ENCODE measurements at regions not wholly inside any gene's neighbourhood (a gene's known extent, or its start where the extent isn't known, plus 50 kb on each side); places are given as distances from the start of the nearest gene placed in this dataset.

GRCh38 chr3:193837347-193837827 lies 244.4 kb downstream of the OPA1 start:
- H3K27ac ChIP-seq (ENCODE audit: low read depth, low read length) = no peak overlapping the region
- H3K4me3 ChIP-seq (ENCODE audit: low read depth, low read length) = no peak overlapping the region
- no peak overlapping the region for H4K8ac ChIP-seq (ENCODE audit: low read depth, low read length)
- no peak overlapping the region for H2BK5ac ChIP-seq (ENCODE audit: low read depth, low read length, poor library complexity)
- H3K9me3 ChIP-seq (ENCODE audit: insufficient read depth, low read depth, low read length) = no peaks in the 10 kb centered on the region
- H3K36me3 ChIP-seq (ENCODE audit: control insufficient read depth in 1 of 2, insufficient read depth in 2 of 2, low read length in 2 of 2) = no peaks in the 10 kb centered on the region
- H3K14ac ChIP-seq (ENCODE audit: low read length) = no peak overlapping the region
- no peak for DNase-seq
- H3K9ac ChIP-seq (ENCODE audit: low read length) = no peak overlapping the region
- H3K4ac ChIP-seq (ENCODE audit: low read depth, low read length) = no peak overlapping the region
- peaks cover 3 to 6% of the 10 kb centered on the region in 2 experiments for H3K4me1 ChIP-seq (ENCODE audit: control insufficient read depth in 1 of 2, insufficient read depth in 2 of 2, low read length in 2 of 2)
- H2AK5ac ChIP-seq (ENCODE audit: low read length) = no peak overlapping the region
- H4K91ac ChIP-seq (ENCODE audit: low read depth, low read length) = no peak overlapping the region
- H3K27me3 ChIP-seq (ENCODE audit: insufficient read depth, low read length) = no peaks in the 10 kb centered on the region
- no peak overlapping the region for H2BK12ac ChIP-seq (ENCODE audit: low read length)
- no peak overlapping the region for H2AFZ ChIP-seq (ENCODE audit: insufficient read depth, low read length, poor library complexity)
- no peak overlapping the region for H4K12ac ChIP-seq (ENCODE audit: low read depth, low read length)
- no peak overlapping the region for H3K18ac ChIP-seq (ENCODE audit: low read length)
- no peak overlapping the region for H2BK120ac ChIP-seq (ENCODE audit: insufficient read depth, low read length, poor library complexity)
- H3K79me1 ChIP-seq (ENCODE audit: low read length) = peaks cover 3% of the 10 kb centered on the region
- H3K79me2 ChIP-seq (ENCODE audit: control insufficient read depth, insufficient read depth, low read length, poor library complexity) = no peaks in the 10 kb centered on the region
- H3K23ac ChIP-seq (ENCODE audit: low read length) = no peak overlapping the region
- H3K4me2 ChIP-seq (ENCODE audit: low read length) = no peak overlapping the region
- no CpG with 5 or more reads among the region's 6 CpGs for WGBS (ENCODE audit: extremely low coverage, insufficient coverage, insufficient read length)

GRCh38 chr3:193840111-193840641 lies 247.2 kb downstream of the OPA1 start:
- no peaks in the 10 kb centered on the region for H3K27me3 ChIP-seq (ENCODE audit: insufficient read depth, low read length)
- no peak overlapping the region for H3K4me2 ChIP-seq (ENCODE audit: low read length)
- H3K79me2 ChIP-seq (ENCODE audit: control insufficient read depth, insufficient read depth, low read length, poor library complexity) = no peaks in the 10 kb centered on the region
- H3K4me1 ChIP-seq (ENCODE audit: control insufficient read depth in 1 of 2, insufficient read depth in 2 of 2, low read length in 2 of 2) = peaks cover 9 to 10% of the 10 kb centered on the region in 2 experiments
- H3K9ac ChIP-seq (ENCODE audit: low read length) = no peak overlapping the region
- H2AK5ac ChIP-seq (ENCODE audit: low read length) = no peak overlapping the region
- no peak overlapping the region for H3K4me3 ChIP-seq (ENCODE audit: low read depth, low read length)
- no peak overlapping the region for H4K91ac ChIP-seq (ENCODE audit: low read depth, low read length)
- H3K79me1 ChIP-seq (ENCODE audit: low read length) = peaks cover 4% of the 10 kb centered on the region
- H2AFZ ChIP-seq (ENCODE audit: insufficient read depth, low read length, poor library complexity) = no peak overlapping the region
- H3K4ac ChIP-seq (ENCODE audit: low read depth, low read length) = no peak overlapping the region
- H3K27ac ChIP-seq (ENCODE audit: low read depth, low read length) = no peak overlapping the region
- no peak overlapping the region for H2BK12ac ChIP-seq (ENCODE audit: low read length)
- no peak for DNase-seq
- H3K18ac ChIP-seq (ENCODE audit: low read length) = no peak overlapping the region
- H3K14ac ChIP-seq (ENCODE audit: low read length) = no peak overlapping the region
- H3K23ac ChIP-seq (ENCODE audit: low read length) = no peak overlapping the region
- no CpG with 5 or more reads among the region's 2 CpGs for WGBS (ENCODE audit: extremely low coverage, insufficient coverage, insufficient read length)
- no peak overlapping the region for H2BK5ac ChIP-seq (ENCODE audit: low read depth, low read length, poor library complexity)
- H2BK120ac ChIP-seq (ENCODE audit: insufficient read depth, low read length, poor library complexity) = no peak overlapping the region
- H3K9me3 ChIP-seq (ENCODE audit: insufficient read depth, low read depth, low read length) = no peaks in the 10 kb centered on the region
- H4K8ac ChIP-seq (ENCODE audit: low read depth, low read length) = no peak overlapping the region
- no peak overlapping the region for H4K12ac ChIP-seq (ENCODE audit: low read depth, low read length)
- H3K36me3 ChIP-seq (ENCODE audit: control insufficient read depth in 1 of 2, insufficient read depth in 2 of 2, low read length in 2 of 2) = no peaks in the 10 kb centered on the region

GRCh38 chr3:193841581-193841980 lies 248.6 kb downstream of the OPA1 start:
- DNase-seq = no peak
- Histone ChIP-seq H4K91ac (ENCODE audit: low read depth, low read length) (no peak overlapping the region), H3K14ac (ENCODE audit: low read length) (no peak overlapping the region), H4K8ac (ENCODE audit: low read depth, low read length) (no peak overlapping the region), H3K23ac (ENCODE audit: low read length) (no peak overlapping the region), H3K9ac (ENCODE audit: low read length) (no peak overlapping the region), H3K4me3 (ENCODE audit: low read depth, low read length) (no peak overlapping the region), H3K27ac (ENCODE audit: low read depth, low read length) (no peak overlapping the region), H2BK5ac (ENCODE audit: low read depth, low read length, poor library complexity) (no peak overlapping the region), H4K12ac (ENCODE audit: low read depth, low read length) (no peak overlapping the region), H3K27me3 (ENCODE audit: insufficient read depth, low read length) (no peaks in the 10 kb centered on the region), H2AK5ac (ENCODE audit: low read length) (no peak overlapping the region), H3K79me1 (ENCODE audit: low read length) (peaks cover 4% of the 10 kb centered on the region), H3K79me2 (ENCODE audit: control insufficient read depth, insufficient read depth, low read length, poor library complexity) (no peaks in the 10 kb centered on the region), H2BK120ac (ENCODE audit: insufficient read depth, low read length, poor library complexity) (no peak overlapping the region), H3K9me3 (ENCODE audit: insufficient read depth, low read depth, low read length) (no peaks in the 10 kb centered on the region), H2BK12ac (ENCODE audit: low read length) (no peak overlapping the region), H3K4me2 (ENCODE audit: low read length) (no peak overlapping the region), H3K4me1 (ENCODE audit: control insufficient read depth in 1 of 2, insufficient read depth in 2 of 2, low read length in 2 of 2) (peaks cover 9 to 10% of the 10 kb centered on the region in 2 experiments), H3K18ac (ENCODE audit: low read length) (no peak overlapping the region), H3K4ac (ENCODE audit: low read depth, low read length) (no peak overlapping the region), H3K36me3 (ENCODE audit: control insufficient read depth in 1 of 2, insufficient read depth in 2 of 2, low read length in 2 of 2) (no peaks in the 10 kb centered on the region), H2AFZ (ENCODE audit: insufficient read depth, low read length, poor library complexity) (no peak overlapping the region)
- WGBS (ENCODE audit: extremely low coverage, insufficient coverage, insufficient read length) = no CpG with 5 or more reads among the region's 4 CpGs

- WGBS (ENCODE audit: extremely low coverage, insufficient coverage, insufficient read length) = no CpG with 5 or more reads among the region's 16 CpGs
- H3K9me3 ChIP-seq (ENCODE audit: insufficient read depth, low read depth, low read length) = no peaks in the 10 kb centered on the region
These were observed 249.2 kb downstream of the OPA1 start for GRCh38 chr3:193842029-193842798.

More at GRCh38 chr3:193842029-193842798, 249.2 kb downstream of the OPA1 start:
- no peak overlapping the region for H3K4ac ChIP-seq (ENCODE audit: low read depth, low read length)
- peak overlapping the region; percentile 31 for H3K14ac ChIP-seq (ENCODE audit: low read length)
- H3K36me3 ChIP-seq (ENCODE audit: control insufficient read depth in 1 of 2, insufficient read depth in 2 of 2, low read length in 2 of 2) = no peaks in the 10 kb centered on the region
- no peaks in the 10 kb centered on the region for H3K27me3 ChIP-seq (ENCODE audit: insufficient read depth, low read length)
- no peak overlapping the region for H3K4me2 ChIP-seq (ENCODE audit: low read length)
- no peaks in the 10 kb centered on the region for H3K79me2 ChIP-seq (ENCODE audit: control insufficient read depth, insufficient read depth, low read length, poor library complexity)
- H3K27ac ChIP-seq (ENCODE audit: low read depth, low read length) = no peak overlapping the region
- peak overlapping the region; percentile 29 for H2AK5ac ChIP-seq (ENCODE audit: low read length)
- H2BK12ac ChIP-seq (ENCODE audit: low read length) = peak overlapping the region; percentile 62
- DNase-seq = peak in 1 of 2 donors; percentile 44
- H4K8ac ChIP-seq (ENCODE audit: low read depth, low read length) = no peak overlapping the region
- H3K9ac ChIP-seq (ENCODE audit: low read length) = no peak overlapping the region
- no peak overlapping the region for H2BK5ac ChIP-seq (ENCODE audit: low read depth, low read length, poor library complexity)
- H3K18ac ChIP-seq (ENCODE audit: low read length) = no peak overlapping the region
- H2BK120ac ChIP-seq (ENCODE audit: insufficient read depth, low read length, poor library complexity) = peak overlapping the region; percentile 25
- peaks cover 9 to 10% of the 10 kb centered on the region in 2 experiments for H3K4me1 ChIP-seq (ENCODE audit: control insufficient read depth in 1 of 2, insufficient read depth in 2 of 2, low read length in 2 of 2)
- H3K23ac ChIP-seq (ENCODE audit: low read length) = no peak overlapping the region
- peak overlapping the region; percentile 34 for H4K91ac ChIP-seq (ENCODE audit: low read depth, low read length)
- no peak overlapping the region for H3K4me3 ChIP-seq (ENCODE audit: low read depth, low read length)
- H2AFZ ChIP-seq (ENCODE audit: insufficient read depth, low read length, poor library complexity) = no peak overlapping the region
- H3K79me1 ChIP-seq (ENCODE audit: low read length) = peaks cover 4% of the 10 kb centered on the region
- H4K12ac ChIP-seq (ENCODE audit: low read depth, low read length) = no peak overlapping the region
